ENCODE measurements at regions not wholly inside any gene's neighbourhood (a gene's known extent, or its start where the extent isn't known, plus 50 kb on each side); places are given as distances from the start of the nearest gene placed in this dataset.
A peak's percentile ranks its signal among the peaks of the same experiment; 100 is the strongest.

- H3K36me3 ChIP-seq (ENCODE audit: control insufficient read depth, insufficient read depth, low read length), result no peaks in the 10 kb centered on the region
- H3K4me2 ChIP-seq (ENCODE audit: low read length), result no peak overlapping the region
- H3K4me1 ChIP-seq, result no peaks in the 10 kb centered on the region
- H3K79me2 ChIP-seq, result no peaks in the 10 kb centered on the region
- H2AFZ ChIP-seq, result no peak overlapping the region
- H3K4me3 ChIP-seq (ENCODE audit: low read depth, low read length), result no peak overlapping the region
- no peak overlapping the region for H3K9ac ChIP-seq
- H3K27ac ChIP-seq, result no peak overlapping the region
- no peaks in the 10 kb centered on the region for H3K27me3 ChIP-seq (ENCODE audit: control insufficient read depth, insufficient read depth, low read length)
- no peaks in the 10 kb centered on the region for H3K9me3 ChIP-seq (ENCODE audit: control insufficient read depth, low read length)
- TF ChIP-seq CTCF (IDR thresholded peaks at IDR 0.05), result no peak
These were observed 251.8 kb downstream of the MAF start for GRCh38 chr16:79348521-79349306.

- TF ChIP-seq CTCF (IDR thresholded peaks at IDR 0.05), result no peak
- no peak overlapping the region for H2AFZ ChIP-seq
- no peak overlapping the region for H3K27ac ChIP-seq
- H3K4me3 ChIP-seq (ENCODE audit: low read depth, low read length), result no peak overlapping the region
- H3K4me1 ChIP-seq, result no peaks in the 10 kb centered on the region
- H3K9me3 ChIP-seq (ENCODE audit: control insufficient read depth, low read length), result no peaks in the 10 kb centered on the region
- no peaks in the 10 kb centered on the region for H3K27me3 ChIP-seq (ENCODE audit: control insufficient read depth, insufficient read depth, low read length)
- H3K9ac ChIP-seq, result no peak overlapping the region
- no peaks in the 10 kb centered on the region for H3K36me3 ChIP-seq (ENCODE audit: control insufficient read depth, insufficient read depth, low read length)
- H3K4me2 ChIP-seq (ENCODE audit: low read length), result no peak overlapping the region
- H3K79me2 ChIP-seq, result no peaks in the 10 kb centered on the region
These were observed 253.3 kb downstream of the MAF start for GRCh38 chr16:79347277-79347676.

DNA sequence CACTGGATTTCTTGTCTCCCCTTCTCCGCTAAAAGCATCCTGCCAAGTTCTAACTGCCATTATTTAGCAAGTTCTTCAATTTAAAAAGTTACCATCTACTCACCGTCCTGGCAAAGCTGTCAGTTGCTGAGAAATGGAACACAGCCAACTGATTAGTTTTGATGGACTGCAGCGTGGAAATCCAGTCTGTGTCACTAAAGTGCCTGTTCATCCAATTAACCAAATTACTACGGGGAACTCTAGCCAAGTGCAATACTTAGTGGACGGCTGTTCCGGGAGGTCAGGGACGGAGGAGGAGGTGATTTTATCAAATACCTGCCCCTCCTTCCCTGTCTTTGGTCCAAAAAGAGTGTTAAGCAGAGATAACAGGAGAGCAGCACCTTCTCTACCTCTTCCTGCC is 260.7 kb downstream of the MAF start:
- H3K27me3 ChIP-seq (ENCODE audit: control insufficient read depth, insufficient read depth, low read length), result no peaks in the 10 kb centered on the region
- no peak for TF ChIP-seq CTCF (IDR thresholded peaks at IDR 0.05)
- peak overlapping the region; percentile 2 for H3K4me2 ChIP-seq (ENCODE audit: low read length)
- H3K79me2 ChIP-seq, result no peaks in the 10 kb centered on the region
- H3K9me3 ChIP-seq (ENCODE audit: control insufficient read depth, low read length), result no peaks in the 10 kb centered on the region
- H3K9ac ChIP-seq, result no peak overlapping the region
- H2AFZ ChIP-seq, result peak overlapping the region; percentile 21
- H3K27ac ChIP-seq, result no peak overlapping the region
- peaks cover 7% of the 10 kb centered on the region for H3K4me1 ChIP-seq
- no peaks in the 10 kb centered on the region for H3K36me3 ChIP-seq (ENCODE audit: control insufficient read depth, insufficient read depth, low read length)
- H3K4me3 ChIP-seq (ENCODE audit: low read depth, low read length), result no peak overlapping the region

GRCh38 chr16:79337906-79338305 is 262.6 kb downstream of the MAF start:
- no peaks in the 10 kb centered on the region for H3K36me3 ChIP-seq (ENCODE audit: control insufficient read depth, insufficient read depth, low read length)
- no peak overlapping the region for H3K4me3 ChIP-seq (ENCODE audit: low read depth, low read length)
- no peak for TF ChIP-seq CTCF (IDR thresholded peaks at IDR 0.05)
- no peak overlapping the region for H3K9ac ChIP-seq
- H3K79me2 ChIP-seq, result no peaks in the 10 kb centered on the region
- H3K4me1 ChIP-seq, result peaks cover 7% of the 10 kb centered on the region
- no peaks in the 10 kb centered on the region for H3K9me3 ChIP-seq (ENCODE audit: control insufficient read depth, low read length)
- no peak overlapping the region for H3K4me2 ChIP-seq (ENCODE audit: low read length)
- no peaks in the 10 kb centered on the region for H3K27me3 ChIP-seq (ENCODE audit: control insufficient read depth, insufficient read depth, low read length)
- H3K27ac ChIP-seq, result no peak overlapping the region
- H2AFZ ChIP-seq, result no peak overlapping the region
